T-helper 1 cell treated with Interleukin-12 subunit alpha and Interleukin-12 subunit beta and Interleukin-4 antibody, amounts not matched to agents 30 μg/mL and 1 μg/mL, for 36 hours (primary cell): ENCODE measurements at regions not wholly inside any gene's neighbourhood (a gene's known extent, or its start where the extent isn't known, plus 50 kb on each side); places are given as distances from the start of the nearest gene placed in this dataset.
"Not testable (repeated sequence)": the region's sequence is repeated elsewhere in the genome, so short reads cannot be mapped to it uniquely, and the experiment has no call there.

Source experiments
- H3K27ac Mint-ChIP-seq: one replicate; pipeline ENCODE4 v1.8.0; 2021; ENCODE audit warnings: mild to moderate bottlenecking, mixed read lengths
- H3K27me3 Mint-ChIP-seq: one replicate; pipeline ENCODE4 v1.8.0; 2021; ENCODE audit warnings: low read depth, mixed read lengths
- H3K36me3 Mint-ChIP-seq: one replicate; pipeline ENCODE4 v1.8.0; 2021; ENCODE audit warnings: low read depth, mixed read lengths
- H3K4me1 Mint-ChIP-seq: one replicate; pipeline ENCODE4 v1.8.0; 2021; ENCODE audit warnings: low read depth, mixed read lengths
- H3K4me3 Mint-ChIP-seq: one replicate; pipeline ENCODE4 v1.8.0; 2021; ENCODE audit warnings: mild to moderate bottlenecking, moderate library complexity, mixed read lengths
- H3K9me3 Mint-ChIP-seq: one replicate; pipeline ENCODE4 v1.8.0; 2021; ENCODE audit warnings: mixed read lengths

DNA sequence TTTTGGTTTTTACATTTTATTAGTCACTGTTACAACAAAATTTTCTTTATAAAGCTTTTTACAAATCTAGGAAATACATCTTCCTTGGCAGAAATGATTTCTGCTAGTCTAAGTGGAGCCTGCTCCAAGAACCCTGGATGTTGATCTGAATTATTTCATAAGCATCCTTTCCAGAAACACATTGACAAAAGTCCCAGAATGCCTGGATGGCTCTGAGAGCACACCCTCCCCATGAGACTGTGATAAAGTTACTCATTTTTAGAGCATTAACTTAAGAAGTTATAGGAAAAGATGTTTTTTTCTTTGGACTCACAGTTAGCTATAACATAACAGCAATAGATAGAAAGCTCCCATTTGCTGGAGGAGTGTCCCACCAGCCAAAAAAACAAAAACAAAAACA lies 559.6 kb upstream of the SPRY2 start:
- no peaks in the 10 kb centered on the region for H3K27me3 Mint-ChIP-seq
- H3K27ac Mint-ChIP-seq: no peak overlapping the region
- H3K9me3 Mint-ChIP-seq: no peaks in the 10 kb centered on the region
- H3K4me1 Mint-ChIP-seq: no peaks in the 10 kb centered on the region
- H3K4me3 Mint-ChIP-seq: no peak overlapping the region
- no peaks in the 10 kb centered on the region for H3K36me3 Mint-ChIP-seq

DNA sequence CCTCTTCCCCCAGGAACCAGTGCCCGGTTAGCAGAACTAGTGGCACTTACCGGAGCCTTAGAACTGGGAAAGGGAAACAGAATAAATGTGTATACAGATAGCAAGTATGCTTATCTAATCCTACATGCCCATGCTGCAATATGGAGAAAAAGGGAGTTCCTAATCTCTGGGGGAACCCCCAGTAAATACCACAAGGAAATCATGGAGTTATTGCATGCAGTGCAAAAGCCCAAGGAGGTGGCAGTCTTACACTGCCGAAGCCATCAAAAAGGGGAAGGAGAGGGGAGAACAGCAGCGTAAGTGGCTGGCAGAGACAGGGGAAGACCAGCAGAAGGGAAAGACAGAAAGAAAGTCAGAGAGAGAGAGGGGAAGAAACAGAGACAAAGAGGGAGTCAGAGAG lies 556.7 kb upstream of the SPRY2 start:
- not testable (repeated sequence) for H3K4me1 Mint-ChIP-seq, H3K4me3 Mint-ChIP-seq

DNA sequence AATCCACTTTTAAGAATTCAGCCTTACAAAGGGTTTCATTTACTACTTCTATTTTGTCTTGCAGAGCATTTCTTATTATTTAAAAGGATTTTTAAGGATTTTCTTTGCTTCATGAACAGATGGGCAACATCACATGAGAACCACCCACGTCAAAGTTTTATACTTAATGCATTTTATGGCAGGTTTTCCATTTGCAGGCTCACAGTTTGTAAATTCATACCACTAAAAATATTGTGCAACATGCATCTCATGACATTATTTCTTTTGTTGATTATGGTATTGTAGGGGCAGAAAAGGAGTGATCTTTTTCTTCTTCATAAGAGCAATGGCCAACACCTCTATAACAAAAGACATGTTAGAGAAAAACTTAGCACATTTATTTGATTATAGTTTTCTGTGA lies 554.0 kb upstream of the SPRY2 start:
- Mint-ChIP-seq H3K27ac (no peak overlapping the region), H3K4me3 (no peak overlapping the region), H3K4me1 (no peaks in the 10 kb centered on the region), H3K36me3 (no peaks in the 10 kb centered on the region), H3K9me3 (no peaks in the 10 kb centered on the region), H3K27me3 (no peaks in the 10 kb centered on the region)

More for the DNA sequence above, 556.7 kb upstream of the SPRY2 start:
- not testable (repeated sequence) for H3K36me3 Mint-ChIP-seq, H3K27ac Mint-ChIP-seq, H3K9me3 Mint-ChIP-seq, H3K27me3 Mint-ChIP-seq

DNA sequence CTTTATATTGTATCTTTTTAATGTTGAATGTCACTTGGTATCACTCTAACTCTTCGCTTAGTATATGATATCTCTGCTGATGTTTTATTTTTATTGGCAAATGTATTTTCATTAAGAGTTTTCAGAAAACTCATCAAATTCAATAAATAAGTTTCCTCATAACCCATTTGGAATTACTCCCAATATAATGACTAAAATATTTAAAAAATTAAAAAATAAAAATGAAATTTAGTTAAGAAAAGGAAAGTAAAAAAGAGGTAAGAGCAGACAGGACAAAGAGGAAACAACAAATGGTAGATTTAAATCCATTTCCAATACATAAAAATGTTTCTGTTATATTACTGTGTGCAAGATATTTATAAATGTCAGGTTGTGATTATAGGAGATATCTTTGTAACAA lies 548.9 kb upstream of the SPRY2 start:
- Mint-ChIP-seq H3K4me3 (no peak overlapping the region), H3K4me1 (no peaks in the 10 kb centered on the region), H3K27ac (no peak overlapping the region), H3K9me3 (no peaks in the 10 kb centered on the region), H3K36me3 (no peaks in the 10 kb centered on the region), H3K27me3 (no peaks in the 10 kb centered on the region)

DNA sequence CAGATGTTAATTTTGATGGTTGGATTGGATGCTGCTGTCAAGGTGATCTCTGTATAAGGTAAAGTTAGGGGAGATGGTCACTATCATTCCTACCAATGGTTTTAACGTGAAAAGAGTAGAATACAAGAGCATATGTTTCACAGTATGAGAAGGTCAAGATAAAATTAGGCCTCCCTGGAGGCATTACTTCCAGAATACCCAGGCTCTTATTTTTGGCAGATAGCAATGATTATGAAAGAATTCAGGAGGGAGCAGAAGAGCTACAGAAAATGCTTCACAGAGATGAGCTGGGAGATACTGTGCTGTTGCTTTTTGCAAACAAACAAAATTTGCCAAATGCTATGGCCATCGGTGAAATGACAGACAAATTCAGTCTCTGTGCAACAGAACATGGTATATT lies 547.5 kb upstream of the SPRY2 start:
- H3K4me1 Mint-ChIP-seq: no peaks in the 10 kb centered on the region
- H3K27ac Mint-ChIP-seq: no peak overlapping the region
- no peaks in the 10 kb centered on the region for H3K27me3 Mint-ChIP-seq
- no peaks in the 10 kb centered on the region for H3K9me3 Mint-ChIP-seq
- H3K4me3 Mint-ChIP-seq: no peak overlapping the region
- no peaks in the 10 kb centered on the region for H3K36me3 Mint-ChIP-seq

GRCh38 chr13:80884056-80884785 lies 543.3 kb upstream of the SPRY2 start:
- Mint-ChIP-seq H3K27ac (no peak overlapping the region), H3K36me3 (no peaks in the 10 kb centered on the region), H3K27me3 (no peaks in the 10 kb centered on the region), H3K9me3 (no peaks in the 10 kb centered on the region), H3K4me1 (no peaks in the 10 kb centered on the region), H3K4me3 (no peak overlapping the region)

- no peaks in the 10 kb centered on the region for H3K9me3 Mint-ChIP-seq
Observed at GRCh38 chr13:80883545-80883944, 542.6 kb upstream of the SPRY2 start.

GRCh38 chr13:80881942-80882445 lies 541.1 kb upstream of the SPRY2 start:
- H3K36me3 Mint-ChIP-seq: no peaks in the 10 kb centered on the region
- no peaks in the 10 kb centered on the region for H3K9me3 Mint-ChIP-seq
- H3K4me1 Mint-ChIP-seq: no peaks in the 10 kb centered on the region
- H3K27me3 Mint-ChIP-seq: no peaks in the 10 kb centered on the region
- no peak overlapping the region for H3K4me3 Mint-ChIP-seq
- H3K27ac Mint-ChIP-seq: no peak overlapping the region

More at GRCh38 chr13:80883545-80883944, 542.6 kb upstream of the SPRY2 start:
- no peaks in the 10 kb centered on the region for H3K4me1 Mint-ChIP-seq
- H3K4me3 Mint-ChIP-seq: no peak overlapping the region
- H3K27me3 Mint-ChIP-seq: no peaks in the 10 kb centered on the region
- H3K36me3 Mint-ChIP-seq: no peaks in the 10 kb centered on the region
- no peak overlapping the region for H3K27ac Mint-ChIP-seq

DNA sequence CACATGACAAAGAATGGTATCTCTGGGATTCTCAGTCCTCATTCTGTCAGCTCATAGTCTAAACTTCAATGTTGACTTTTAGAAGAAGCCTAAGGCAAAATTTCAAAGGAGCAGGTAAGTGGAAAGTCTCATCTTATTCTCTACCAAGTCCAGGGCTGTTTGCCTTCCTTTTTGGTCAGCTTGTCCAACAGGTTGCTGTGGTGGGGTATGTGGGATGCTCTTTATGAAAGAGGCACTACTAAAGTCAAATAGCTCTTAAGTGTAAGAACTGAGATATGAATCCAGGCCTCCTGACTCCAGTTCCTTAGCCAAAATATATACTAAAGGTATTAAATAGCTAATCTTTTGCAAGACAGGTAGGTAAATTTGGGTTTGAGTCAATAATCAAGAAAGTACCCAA lies 540.6 kb upstream of the SPRY2 start:
- Mint-ChIP-seq H3K9me3 (no peaks in the 10 kb centered on the region), H3K36me3 (no peaks in the 10 kb centered on the region), H3K27ac (no peak overlapping the region), H3K27me3 (no peaks in the 10 kb centered on the region), H3K4me3 (no peak overlapping the region), H3K4me1 (no peaks in the 10 kb centered on the region)

DNA sequence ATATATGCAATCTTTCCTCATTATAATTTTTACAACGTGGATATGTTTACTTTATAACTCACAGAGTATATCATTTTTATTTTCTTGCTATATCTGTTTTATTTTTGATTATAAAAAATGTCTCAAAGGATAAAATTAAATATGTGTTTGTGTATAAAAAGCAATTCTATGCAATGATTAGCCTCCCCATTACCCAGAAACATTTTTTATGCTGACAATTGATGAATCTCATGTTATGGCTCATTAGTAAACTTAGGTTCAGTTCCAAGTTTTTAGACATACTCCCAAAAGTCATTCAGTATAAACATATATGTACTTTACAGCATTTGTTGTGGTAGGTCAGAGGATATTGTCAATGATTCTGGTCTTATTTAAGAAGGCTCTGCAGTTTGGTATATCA lies 540.1 kb upstream of the SPRY2 start:
- H3K27me3 Mint-ChIP-seq: no peaks in the 10 kb centered on the region
- H3K4me3 Mint-ChIP-seq: no peak overlapping the region
- no peaks in the 10 kb centered on the region for H3K36me3 Mint-ChIP-seq
- no peaks in the 10 kb centered on the region for H3K9me3 Mint-ChIP-seq
- no peaks in the 10 kb centered on the region for H3K4me1 Mint-ChIP-seq
- no peak overlapping the region for H3K27ac Mint-ChIP-seq

GRCh38 chr13:80877944-80878241 lies 537.0 kb upstream of the SPRY2 start:
- Mint-ChIP-seq H3K4me3 (no peak overlapping the region), H3K9me3 (no peaks in the 10 kb centered on the region), H3K27me3 (no peaks in the 10 kb centered on the region), H3K4me1 (no peaks in the 10 kb centered on the region), H3K36me3 (no peaks in the 10 kb centered on the region), H3K27ac (no peak overlapping the region)

GRCh38 chr13:80877209-80877943 lies 536.5 kb upstream of the SPRY2 start:
- Mint-ChIP-seq H3K4me1 (no peaks in the 10 kb centered on the region), H3K36me3 (no peaks in the 10 kb centered on the region), H3K27ac (no peak overlapping the region), H3K27me3 (no peaks in the 10 kb centered on the region), H3K4me3 (no peak overlapping the region), H3K9me3 (no peaks in the 10 kb centered on the region)

DNA sequence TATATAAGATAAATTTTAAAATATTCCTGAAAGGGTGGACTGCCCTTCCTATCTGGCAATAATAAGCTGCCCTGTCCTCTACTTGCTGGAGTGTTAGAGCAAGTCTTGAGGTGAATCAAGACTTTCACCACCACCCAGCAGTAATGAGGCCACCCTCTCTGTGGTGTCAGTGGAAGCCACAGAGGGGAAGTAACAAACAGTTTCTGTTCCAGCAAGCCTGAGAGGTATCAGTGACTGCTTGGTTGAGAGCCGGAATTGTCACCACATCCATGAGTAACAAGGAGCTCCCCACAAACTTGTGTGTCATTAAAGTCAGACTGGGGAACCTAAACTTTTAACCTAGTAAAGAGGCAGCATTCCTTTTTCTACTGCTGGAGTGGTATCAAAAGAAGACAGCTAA lies 532.7 kb upstream of the SPRY2 start:
- Mint-ChIP-seq H3K27me3 (no peaks in the 10 kb centered on the region), H3K4me1 (no peaks in the 10 kb centered on the region), H3K36me3 (no peaks in the 10 kb centered on the region), H3K27ac (no peak overlapping the region), H3K4me3 (no peak overlapping the region), H3K9me3 (no peaks in the 10 kb centered on the region)

GRCh38 chr13:80871971-80872370 lies 531.0 kb upstream of the SPRY2 start:
- H3K9me3 Mint-ChIP-seq, H3K36me3 Mint-ChIP-seq, H3K27me3 Mint-ChIP-seq, H3K4me3 Mint-ChIP-seq, H3K4me1 Mint-ChIP-seq, H3K27ac Mint-ChIP-seq: not testable (repeated sequence)

GRCh38 chr13:80871481-80871880 lies 530.6 kb upstream of the SPRY2 start:
- Mint-ChIP-seq H3K36me3 (no peaks in the 10 kb centered on the region), H3K9me3 (no peaks in the 10 kb centered on the region), H3K4me3 (no peak overlapping the region), H3K27ac (no peak overlapping the region), H3K4me1 (no peaks in the 10 kb centered on the region), H3K27me3 (no peaks in the 10 kb centered on the region)
